ENCODE measurements at regions not wholly inside any gene's neighbourhood (a gene's known extent, or its start where the extent isn't known, plus 50 kb on each side); places are given as distances from the start of the nearest gene placed in this dataset.

GRCh38 chr2:139737659-139738058 is 957.5 kb upstream of the NXPH2 start:
- H3K27ac ChIP-seq, result no peak overlapping the region
- TF ChIP-seq CTCF (conservative IDR thresholded peaks at IDR 0.05) (no peak), ZFX (IDR thresholded peaks at IDR 0.05) (no peak)

- no peak overlapping the region for H3K27ac ChIP-seq
- no peak for TF ChIP-seq CTCF (conservative IDR thresholded peaks at IDR 0.05)
- no peak for TF ChIP-seq ZFX (IDR thresholded peaks at IDR 0.05)
These were observed 950.0 kb upstream of the NXPH2 start for GRCh38 chr2:139730197-139730596.

- TF ChIP-seq CTCF (conservative IDR thresholded peaks at IDR 0.05), result no peak
- no peak for TF ChIP-seq ZFX (IDR thresholded peaks at IDR 0.05)
- no peak overlapping the region for H3K27ac ChIP-seq
These were observed 941.3 kb upstream of the NXPH2 start for GRCh38 chr2:139721411-139721995.

GRCh38 chr2:139720056-139720455 is 939.9 kb upstream of the NXPH2 start:
- TF ChIP-seq CTCF (conservative IDR thresholded peaks at IDR 0.05), result no peak
- TF ChIP-seq ZFX (IDR thresholded peaks at IDR 0.05), result no peak

GRCh38 chr2:139704606-139705005 is 924.4 kb upstream of the NXPH2 start:
- TF ChIP-seq ZFX (IDR thresholded peaks at IDR 0.05) (no peak), CTCF (conservative IDR thresholded peaks at IDR 0.05) (no peak)
- H3K27ac ChIP-seq, result no peak overlapping the region

More at GRCh38 chr2:139720056-139720455, 939.9 kb upstream of the NXPH2 start:
- no peak overlapping the region for H3K27ac ChIP-seq

GRCh38 chr2:139694327-139694726 is 914.1 kb upstream of the NXPH2 start:
- no peak overlapping the region for H3K27ac ChIP-seq
- TF ChIP-seq CTCF (conservative IDR thresholded peaks at IDR 0.05) (no peak), ZFX (IDR thresholded peaks at IDR 0.05) (no peak)

- H3K27ac ChIP-seq, result no peak overlapping the region
- TF ChIP-seq CTCF (conservative IDR thresholded peaks at IDR 0.05), result no peak
- no peak for TF ChIP-seq ZFX (IDR thresholded peaks at IDR 0.05)
These were observed 906.0 kb upstream of the NXPH2 start for GRCh38 chr2:139686205-139686604.
